Astrocyte (in vitro differentiated cells and primary cell): ENCODE measurements at regions not wholly inside any gene's neighbourhood (a gene's known extent, or its start where the extent isn't known, plus 50 kb on each side); places are given as distances from the start of the nearest gene placed in this dataset.

Source experiments
- EZH2 ChIP-seq: IDR thresholded peaks from 2 replicates; pipeline ENCODE4 v1.6.1; 2012; ENCODE audit warnings: mild to moderate bottlenecking, low read length, inconsistent platforms; ENCODE audit not compliant: insufficient read depth
- TF ChIP-seq, protein P1 (sequence below): IDR thresholded peaks from 2 replicates; pipeline ENCODE4 v1.5.1; 2011; ENCODE audit warnings: low read depth, mild to moderate bottlenecking, inconsistent platforms, low read length, moderate library complexity; ENCODE audit not compliant: insufficient read depth

DNA sequence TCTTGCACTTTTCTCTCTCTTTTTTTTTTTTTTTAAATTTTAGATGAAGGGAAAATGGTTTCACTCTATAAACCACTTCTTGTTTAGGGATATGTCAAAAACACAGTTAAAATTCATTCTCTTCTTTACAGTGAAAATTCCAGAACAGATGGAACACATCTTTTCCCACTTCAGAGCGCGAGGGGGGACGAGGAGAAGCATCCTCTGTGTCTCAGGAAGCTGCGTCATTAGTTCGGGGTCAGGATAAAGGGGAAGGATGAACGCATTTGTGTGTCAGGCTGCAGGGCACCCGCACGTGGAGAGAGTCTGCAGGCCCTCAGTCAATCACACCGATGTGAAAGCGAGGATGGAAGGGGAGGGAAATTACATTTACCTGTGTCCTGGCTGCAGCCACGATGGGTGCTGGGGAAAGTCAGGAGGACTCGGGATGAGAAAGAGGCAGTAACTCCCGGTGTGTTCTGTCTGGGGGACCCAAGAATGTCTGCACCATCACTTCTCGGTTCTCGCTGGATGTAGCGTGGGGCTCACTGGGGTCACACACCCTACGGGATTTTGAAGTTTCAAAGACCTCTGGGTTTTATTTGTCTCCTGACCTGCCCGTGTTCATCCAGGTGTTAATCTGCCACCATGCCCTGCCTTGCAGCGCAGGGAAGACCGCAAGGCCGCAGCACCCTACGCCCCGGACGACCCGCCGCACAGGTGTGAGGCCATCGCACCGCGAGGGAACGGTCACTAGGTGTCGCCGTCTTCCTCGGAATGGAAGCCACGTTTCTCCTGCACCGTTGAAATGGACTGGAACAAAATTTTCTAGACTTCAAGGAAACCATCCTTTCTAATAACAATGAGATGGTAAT lies 66.7 kb upstream of the PITRM1 start:
- TF ChIP-seq, protein P1, sequence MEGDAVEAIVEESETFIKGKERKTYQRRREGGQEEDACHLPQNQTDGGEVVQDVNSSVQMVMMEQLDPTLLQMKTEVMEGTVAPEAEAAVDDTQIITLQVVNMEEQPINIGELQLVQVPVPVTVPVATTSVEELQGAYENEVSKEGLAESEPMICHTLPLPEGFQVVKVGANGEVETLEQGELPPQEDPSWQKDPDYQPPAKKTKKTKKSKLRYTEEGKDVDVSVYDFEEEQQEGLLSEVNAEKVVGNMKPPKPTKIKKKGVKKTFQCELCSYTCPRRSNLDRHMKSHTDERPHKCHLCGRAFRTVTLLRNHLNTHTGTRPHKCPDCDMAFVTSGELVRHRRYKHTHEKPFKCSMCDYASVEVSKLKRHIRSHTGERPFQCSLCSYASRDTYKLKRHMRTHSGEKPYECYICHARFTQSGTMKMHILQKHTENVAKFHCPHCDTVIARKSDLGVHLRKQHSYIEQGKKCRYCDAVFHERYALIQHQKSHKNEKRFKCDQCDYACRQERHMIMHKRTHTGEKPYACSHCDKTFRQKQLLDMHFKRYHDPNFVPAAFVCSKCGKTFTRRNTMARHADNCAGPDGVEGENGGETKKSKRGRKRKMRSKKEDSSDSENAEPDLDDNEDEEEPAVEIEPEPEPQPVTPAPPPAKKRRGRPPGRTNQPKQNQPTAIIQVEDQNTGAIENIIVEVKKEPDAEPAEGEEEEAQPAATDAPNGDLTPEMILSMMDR = peak; percentile 85
- TF ChIP-seq EZH2 = no peak
